H1 (cell line): ENCODE measurements at regions not wholly inside any gene's neighbourhood (a gene's known extent, or its start where the extent isn't known, plus 50 kb on each side); places are given as distances from the start of the nearest gene placed in this dataset.

ENCODE experiments used
- CBX5 ChIP-seq: fragments of 300-800, 300-1000 bp; sonication (generic); IDR thresholded peaks from 2 replicates; pipeline ENCODE4 v1.7.1; 2016; ENCODE audit warnings: antibody characterized with exemption, low read length, low read depth
- CHD1 ChIP-seq: IDR thresholded peaks from 2 replicates; pipeline ENCODE4 v1.6.1; 2012; ENCODE audit warnings: low read depth, low read length, improper control_type of control experiment
- EGR1 ChIP-seq: IDR thresholded peaks from 2 replicates; pipeline ENCODE4 v1.6.1; 2011; ENCODE audit warnings: low read depth, low read length, borderline replicate concordance
- SP4 ChIP-seq: IDR thresholded peaks from 2 replicates; pipeline ENCODE4 v1.6.1; 2012; ENCODE audit warnings: low read length, inconsistent platforms
- TCF12 ChIP-seq: IDR thresholded peaks from 2 replicates; pipeline ENCODE4 v1.6.1; 2011; ENCODE audit warnings: low read depth, mild to moderate bottlenecking, low read length

GRCh38 chr18:73766910-73767515 is 380.6 kb downstream of the FBXO15 start (continued):
- TF ChIP-seq EGR1: no peak
- TF ChIP-seq CBX5: no peak
- no peak for TF ChIP-seq CHD1
- no peak for TF ChIP-seq SP4
- no peak for TF ChIP-seq TCF12
